K562 (cell line): ENCODE measurements at regions not wholly inside any gene's neighbourhood (a gene's known extent, or its start where the extent isn't known, plus 50 kb on each side); places are given as distances from the start of the nearest gene placed in this dataset.
A peak's percentile ranks its signal among the peaks of the same experiment; 100 is the strongest.
"Not testable (repeated sequence)": the region's sequence is repeated elsewhere in the genome, so short reads cannot be mapped to it uniquely, and the experiment has no call there.

Experiments
- ATAC-seq: fragments of 200-7000 bp; cut with Tn5 transposase; 3 replicates; pipeline ENCODE4 v1.9.1; 2020; ENCODE audit warnings: moderate library complexity
- BruUV-seq: library from RNA; stranded (reverse); fragments of 400-500 nt; replicated peaks from 2 replicates; lab custom pipeline; 2021; lab: Mats Ljungman, UMichigan
- CTCF ChIA-PET: fragments of 300-600 bp; formaldehyde crosslinking; extraction: SDS; loops from one replicate; lab custom pipeline; 2021; ENCODE audit warnings: low intra/inter-chr PET ratio; lab: Yijun Ruan, JAX
- POLR2A ChIA-PET: fragments of 300-600, 350-650 bp; sonication (Branson Sonifier 250); formaldehyde crosslinking; extraction: SDS; loops from one replicate; lab custom pipeline; 2021; ENCODE audit warnings: antibody characterized with exemption, inconsistent platforms; lab: Yijun Ruan, JAX
- DNase-seq, 4 experiments: peaks; one replicate each; pipeline versions ENCODE4 v3.0.0 to v3.0.0-alpha.2; 2011 to 2018; ENCODE audit warnings: low spot score in 3 of 4, mixed read lengths in 3 of 4; ENCODE audit errors: extremely low read depth in 1 of 4
- FAIRE-seq: peaks from 2 replicates; lab custom pipeline; 2011; peaks lifted over from hg19 to GRCh38; lab: Jason Lieb, UNC
- H2AFZ ChIP-seq: 2 replicates; pipeline ENCODE4 v1.6.0; 2011; ENCODE audit warnings: low read depth, low read length, control low read depth, inconsistent platforms
- H3K27ac ChIP-seq: fragments of 200-600 bp; 3 replicates; pipeline ENCODE4 v1.8.0; 2011; ENCODE audit warnings: low read depth, mild to moderate bottlenecking, control low read depth, inconsistent platforms, low read length, moderate library complexity, mixed read lengths; ENCODE audit errors: extremely low read depth
- H3K27me3 ChIP-seq, 2 experiments: fragments of 300-600 bp in 1 of 2; 2 replicates in 1 of 2; 3 replicates in 1 of 2; pipeline versions ENCODE4 v1.6.0 to v1.8.0; 2011; ENCODE audit warnings: inconsistent platforms in 2 of 2, low read length in 2 of 2, mild to moderate bottlenecking in 1 of 2, mixed read lengths in 1 of 2, moderate library complexity in 1 of 2; ENCODE audit not compliant: control insufficient read depth in 2 of 2, insufficient read depth in 2 of 2
- H3K36me3 ChIP-seq: fragments of 300-600 bp; 3 replicates; pipeline ENCODE4 v1.8.0; 2011; ENCODE audit warnings: mild to moderate bottlenecking, low read length, inconsistent platforms; ENCODE audit not compliant: control insufficient read depth, insufficient read depth
- H3K4me1 ChIP-seq, 2 experiments: fragments of 200-600 bp in 1 of 2; replicated peaks in 1 of 2; 2 replicates in 1 of 2; 3 replicates in 1 of 2; pipeline versions ENCODE4 v1.5.1 to v1.8.0; 2011; ENCODE audit warnings: inconsistent platforms in 2 of 2, low read length in 2 of 2, mild to moderate bottlenecking in 1 of 2, mixed read lengths in 1 of 2, moderate library complexity in 1 of 2; ENCODE audit not compliant: control insufficient read depth in 2 of 2, insufficient read depth in 2 of 2
- H3K4me2 ChIP-seq: 2 replicates; pipeline ENCODE4 v1.6.1; 2011; ENCODE audit warnings: low read length, control low read depth, inconsistent platforms, mixed read lengths; ENCODE audit not compliant: insufficient read depth
- H3K4me3 ChIP-seq: fragments of 200-600 bp; sonication (generic), shearing (Covaris generic); 2 replicates; pipeline ENCODE4 v1.5.1; 2016; ENCODE audit warnings: control low read depth, inconsistent platforms
- H3K79me2 ChIP-seq: fragments of 200-600 bp; 3 replicates; pipeline ENCODE4 v1.8.0; 2011; ENCODE audit warnings: low read length, inconsistent platforms; ENCODE audit not compliant: control insufficient read depth, insufficient read depth
- H3K9ac ChIP-seq, 2 experiments: 2 replicates each; pipeline versions ENCODE4 v1.6.0 to v1.6.1; 2011; ENCODE audit warnings: low read depth in 2 of 2, low read length in 2 of 2, control low read depth in 1 of 2, inconsistent platforms in 1 of 2, mild to moderate bottlenecking in 1 of 2, mixed read lengths in 1 of 2; ENCODE audit not compliant: insufficient read depth in 1 of 2
- H3K9me1 ChIP-seq: one replicate; pipeline ENCODE4 v1.6.0; 2011; ENCODE audit warnings: inconsistent platforms, mild to moderate bottlenecking, low read length, moderate library complexity; ENCODE audit not compliant: control insufficient read depth, insufficient read depth
- H3K9me3 ChIP-seq: replicated peaks from 2 replicates; pipeline ENCODE4 v1.5.1; 2011; ENCODE audit warnings: low read depth, low read length, inconsistent platforms; ENCODE audit not compliant: control insufficient read depth, insufficient read depth
- H4K20me1 ChIP-seq: replicated peaks from 2 replicates; pipeline ENCODE4 v1.6.1; 2011; ENCODE audit warnings: low read length, inconsistent platforms, mixed read lengths; ENCODE audit not compliant: control insufficient read depth, insufficient read depth
- WGBS: fragments of 100-300 bp; shearing (Covaris generic); methylation state at CpG from one replicate; pipeline ENCODE4 v1.1.6; 2016; ENCODE audit warnings: low coverage, mixed read lengths; ENCODE audit not compliant: insufficient coverage; ENCODE audit errors: missing lambda C conversion rate; 5-methylcytosine and 5-hydroxymethylcytosine counted together
- in situ Hi-C: fragments of 300-500 bp; cut with MboI; formaldehyde crosslinking; loops from 4 replicates; pipeline ENCODE4 v1.15.0; 2018; ENCODE audit warnings: inconsistent platforms, mixed read lengths
- intact Hi-C: fragments of 100-400 bp; cut with micrococcal nuclease; formaldehyde crosslinking; loops from 2 replicates; pipeline ENCODE4 v1.14.2; 2022

- ATAC-seq, H3K27ac ChIP-seq, H3K27me3 ChIP-seq, BruUV-seq, H3K79me2 ChIP-seq, H3K9me1 ChIP-seq, intact Hi-C loops, H2AFZ ChIP-seq, H3K4me3 ChIP-seq, in situ Hi-C loops, H3K4me2 ChIP-seq, H3K4me1 ChIP-seq, H3K9me3 ChIP-seq, H4K20me1 ChIP-seq, H3K9ac ChIP-seq, CTCF ChIA-PET, POLR2A ChIA-PET, DNase-seq, H3K36me3 ChIP-seq: not testable (repeated sequence)
- FAIRE-seq, result peak; percentile 65
- 0% methylated on average over 1 of the region's 1 CpG for WGBS
Measured at GRCh38 chr2:89882880-89883279, 1191.4 kb downstream of the RPIA start.

GRCh38 chr2:89883624-89884023, 1192.2 kb downstream of the RPIA start:
- H3K9me1 ChIP-seq, H3K9me3 ChIP-seq, DNase-seq, H3K27me3 ChIP-seq, H4K20me1 ChIP-seq, in situ Hi-C loops, H3K9ac ChIP-seq, BruUV-seq, H3K79me2 ChIP-seq, ATAC-seq, H3K36me3 ChIP-seq, H3K4me1 ChIP-seq, intact Hi-C loops, FAIRE-seq, H3K27ac ChIP-seq, POLR2A ChIA-PET, H2AFZ ChIP-seq, H3K4me2 ChIP-seq, H3K4me3 ChIP-seq, CTCF ChIA-PET: not testable (repeated sequence)
- 0% methylated on average over 1 of the region's 2 CpGs for WGBS

- H3K79me2 ChIP-seq, H3K4me2 ChIP-seq, CTCF ChIA-PET, POLR2A ChIA-PET, H3K9ac ChIP-seq, ATAC-seq, in situ Hi-C loops, FAIRE-seq, H3K27ac ChIP-seq, H4K20me1 ChIP-seq, intact Hi-C loops, H3K27me3 ChIP-seq, H3K9me3 ChIP-seq, H3K9me1 ChIP-seq, H3K36me3 ChIP-seq, H3K4me3 ChIP-seq, H2AFZ ChIP-seq, BruUV-seq, DNase-seq, H3K4me1 ChIP-seq: not testable (repeated sequence)
- 0% methylated on average over 1 of the region's 5 CpGs for WGBS
Measured at GRCh38 chr2:89885071-89885470, 1193.6 kb downstream of the RPIA start.

- POLR2A ChIA-PET, H3K79me2 ChIP-seq, CTCF ChIA-PET, ATAC-seq, H3K27me3 ChIP-seq, intact Hi-C loops, FAIRE-seq, in situ Hi-C loops, H3K36me3 ChIP-seq, H4K20me1 ChIP-seq, H3K9ac ChIP-seq, H3K4me3 ChIP-seq, H3K4me2 ChIP-seq, DNase-seq, BruUV-seq, H3K9me1 ChIP-seq, H3K4me1 ChIP-seq, H2AFZ ChIP-seq, H3K27ac ChIP-seq, H3K9me3 ChIP-seq: not testable (repeated sequence)
- WGBS, result no CpG with 5 or more reads among the region's 4 CpGs
Measured at GRCh38 chr2:89888693-89889092, 1197.2 kb downstream of the RPIA start.
